ENCODE measurements at regions not wholly inside any gene's neighbourhood (a gene's known extent, or its start where the extent isn't known, plus 50 kb on each side); places are given as distances from the start of the nearest gene placed in this dataset.

- TF ChIP-seq CTCF (IDR thresholded peaks at IDR 0.05; ENCODE audit: low read depth, low read length): no peak
- H3K36me3 ChIP-seq: no peaks in the 10 kb centered on the region
- no peak overlapping the region for H3K27ac ChIP-seq
- no peak overlapping the region for H3K4me3 ChIP-seq (ENCODE audit: low read depth, low read length)
- H3K9me3 ChIP-seq (ENCODE audit: severe bottlenecking): no peaks in the 10 kb centered on the region
- H3K27me3 ChIP-seq (ENCODE audit: insufficient read depth, low read depth, severe bottlenecking): no peaks in the 10 kb centered on the region
- DNase-seq: no peak
These were observed 141.2 kb upstream of the GMNC start for GRCh38 chr3:191003742-191004141.

- no peak for TF ChIP-seq CTCF (IDR thresholded peaks at IDR 0.05; ENCODE audit: low read depth, low read length)
- no peak for DNase-seq
- Histone ChIP-seq H3K9me3 (ENCODE audit: severe bottlenecking) (no peaks in the 10 kb centered on the region), H3K36me3 (no peaks in the 10 kb centered on the region), H3K4me3 (ENCODE audit: low read depth, low read length) (no peak overlapping the region), H3K27me3 (ENCODE audit: insufficient read depth, low read depth, severe bottlenecking) (no peaks in the 10 kb centered on the region), H3K27ac (no peak overlapping the region)
These were observed 133.8 kb upstream of the GMNC start for GRCh38 chr3:190996181-190996775.

GRCh38 chr3:190995156-190995555 is 132.7 kb upstream of the GMNC start:
- DNase-seq: no peak
- Histone ChIP-seq H3K4me3 (ENCODE audit: low read depth, low read length) (no peak overlapping the region), H3K27ac (no peak overlapping the region), H3K36me3 (no peaks in the 10 kb centered on the region), H3K9me3 (ENCODE audit: severe bottlenecking) (no peaks in the 10 kb centered on the region), H3K27me3 (ENCODE audit: insufficient read depth, low read depth, severe bottlenecking) (no peaks in the 10 kb centered on the region)
- no peak for TF ChIP-seq CTCF (IDR thresholded peaks at IDR 0.05; ENCODE audit: low read depth, low read length)

GRCh38 chr3:190990898-190991297 is 128.4 kb upstream of the GMNC start:
- no peaks in the 10 kb centered on the region for H3K9me3 ChIP-seq (ENCODE audit: severe bottlenecking)
- no peaks in the 10 kb centered on the region for H3K27me3 ChIP-seq (ENCODE audit: insufficient read depth, low read depth, severe bottlenecking)
- no peak for TF ChIP-seq CTCF (IDR thresholded peaks at IDR 0.05; ENCODE audit: low read depth, low read length)
- no peak for DNase-seq
- H3K4me3 ChIP-seq (ENCODE audit: low read depth, low read length): no peak overlapping the region
- no peaks in the 10 kb centered on the region for H3K36me3 ChIP-seq
- H3K27ac ChIP-seq: no peak overlapping the region

DNA sequence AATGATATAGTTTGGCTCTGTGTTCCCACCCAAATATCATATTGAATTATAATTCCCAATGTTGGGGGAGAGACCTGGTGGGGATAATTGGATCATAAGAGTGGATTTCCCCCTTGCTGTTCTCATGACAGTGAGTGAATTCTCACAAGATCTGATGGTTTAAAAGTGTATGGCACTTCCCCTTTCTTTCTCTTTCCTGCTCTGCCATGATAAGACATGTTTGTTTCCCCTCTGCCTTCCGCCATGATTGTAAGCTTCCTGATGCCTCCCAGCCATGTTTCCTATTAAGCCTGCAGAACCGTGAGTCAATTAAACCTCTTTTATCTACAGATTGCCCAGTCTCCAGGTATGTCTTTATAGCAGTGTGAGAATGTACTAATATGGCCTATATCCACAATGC is 126.7 kb upstream of the GMNC start:
- DNase-seq: no peak
- Histone ChIP-seq H3K27ac (no peak overlapping the region), H3K36me3 (no peaks in the 10 kb centered on the region), H3K4me3 (ENCODE audit: low read depth, low read length) (no peak overlapping the region), H3K9me3 (ENCODE audit: severe bottlenecking) (no peaks in the 10 kb centered on the region), H3K27me3 (ENCODE audit: insufficient read depth, low read depth, severe bottlenecking) (no peaks in the 10 kb centered on the region)
- no peak for TF ChIP-seq CTCF (IDR thresholded peaks at IDR 0.05; ENCODE audit: low read depth, low read length)

DNA sequence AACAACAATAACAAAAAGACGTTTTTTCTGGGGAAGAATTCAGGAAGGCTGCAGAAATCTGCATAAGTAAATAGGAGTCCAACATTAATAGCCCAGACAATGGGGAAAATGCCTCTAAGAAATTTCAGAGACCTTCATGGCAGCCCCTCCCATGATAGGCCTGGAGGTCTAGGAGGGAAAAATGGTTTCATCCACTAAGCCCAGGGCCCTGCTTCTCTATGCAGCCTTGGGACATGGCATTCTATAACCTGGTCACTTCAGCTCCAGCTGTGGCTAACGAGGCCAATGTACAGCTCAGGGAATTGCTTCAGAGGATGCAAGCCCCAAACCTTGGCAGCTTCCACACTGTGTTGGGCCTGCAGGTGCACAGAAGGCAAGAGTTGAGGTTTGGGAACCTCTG is 125.6 kb upstream of the GMNC start:
- TF ChIP-seq CTCF (IDR thresholded peaks at IDR 0.05; ENCODE audit: low read depth, low read length): no peak
- Histone ChIP-seq H3K36me3 (no peaks in the 10 kb centered on the region), H3K27ac (no peak overlapping the region), H3K9me3 (ENCODE audit: severe bottlenecking) (no peaks in the 10 kb centered on the region), H3K27me3 (ENCODE audit: insufficient read depth, low read depth, severe bottlenecking) (no peaks in the 10 kb centered on the region), H3K4me3 (ENCODE audit: low read depth, low read length) (no peak overlapping the region)
- DNase-seq: no peak

Data from WERI-Rb-1 (cell line).